ENCODE measurements at regions not wholly inside any gene's neighbourhood (a gene's known extent, or its start where the extent isn't known, plus 50 kb on each side); places are given as distances from the start of the nearest gene placed in this dataset.

- no peak overlapping the region for H2BK120ac ChIP-seq (ENCODE audit: low read depth, low read length)
- H3K14ac ChIP-seq (ENCODE audit: low read length), result no peak overlapping the region
- H4K91ac ChIP-seq (ENCODE audit: low read depth, low read length, poor library complexity), result no peak overlapping the region
- H3K9me3 ChIP-seq (replicated peaks in 1 of 2; ENCODE audit: control insufficient read depth in 2 of 2, insufficient read depth in 1 of 2, low read depth in 1 of 2, low read length in 2 of 2), result no peaks in the 10 kb centered on the region
- H2AK5ac ChIP-seq (ENCODE audit: low read depth, low read length), result no peak overlapping the region
- no peak overlapping the region for H3K23ac ChIP-seq (ENCODE audit: low read depth, low read length, poor library complexity)
- H3K36me3 ChIP-seq (replicated peaks in 1 of 2; ENCODE audit: control insufficient read depth in 2 of 2, insufficient read depth in 2 of 2, low read length in 2 of 2), result no peaks in the 10 kb centered on the region
- H2BK5ac ChIP-seq (ENCODE audit: low read length), result no peak overlapping the region
- no peak overlapping the region for H2BK12ac ChIP-seq (ENCODE audit: low read length)
- no CpG with 5 or more reads among the region's 1 CpG for WGBS, 2 donors (ENCODE audit: extremely low coverage in 2 of 2, insufficient read length in 2 of 2, insufficient replicate concordance in 1 of 2)
- H2AFZ ChIP-seq (ENCODE audit: low read length), result no peak overlapping the region
- H3K4me2 ChIP-seq (ENCODE audit: insufficient read depth, low read length, poor library complexity, severe bottlenecking), result no peak overlapping the region
- no peak overlapping the region for H3K27ac ChIP-seq (replicated peaks; ENCODE audit: low read length)
- no peak for DNase-seq (ENCODE audit: low spot score)
- H4K8ac ChIP-seq (ENCODE audit: low read depth, low read length), result no peak overlapping the region
- no peaks in the 10 kb centered on the region for H3K79me1 ChIP-seq (ENCODE audit: low read depth, low read length)
- H3K9ac ChIP-seq (ENCODE audit: low read depth, low read length, poor library complexity), result no peak overlapping the region
- peaks cover 0 to 1% of the 10 kb centered on the region in 2 donors for H3K4me1 ChIP-seq (ENCODE audit: control insufficient read depth in 2 of 2, insufficient read depth in 1 of 2, low read depth in 1 of 2, low read length in 2 of 2)
- no peak overlapping the region for H3K4me3 ChIP-seq (ENCODE audit: low read length in 2 of 2)
- H3K27me3 ChIP-seq (ENCODE audit: control insufficient read depth in 3 of 3, insufficient read depth in 3 of 3, low read depth in 1 of 3, low read length in 3 of 3), result peaks cover 0 to 4% (median 0%) of the 10 kb centered on the region in 3 experiments
- H2BK15ac ChIP-seq (ENCODE audit: low read length), result no peak overlapping the region
- H3K18ac ChIP-seq (ENCODE audit: low read length), result no peak overlapping the region
- H3K4ac ChIP-seq (ENCODE audit: low read length), result no peak overlapping the region
Observed at GRCh38 chr20:39311851-39312506, 349.8 kb downstream of the DHX35 start.

DNA sequence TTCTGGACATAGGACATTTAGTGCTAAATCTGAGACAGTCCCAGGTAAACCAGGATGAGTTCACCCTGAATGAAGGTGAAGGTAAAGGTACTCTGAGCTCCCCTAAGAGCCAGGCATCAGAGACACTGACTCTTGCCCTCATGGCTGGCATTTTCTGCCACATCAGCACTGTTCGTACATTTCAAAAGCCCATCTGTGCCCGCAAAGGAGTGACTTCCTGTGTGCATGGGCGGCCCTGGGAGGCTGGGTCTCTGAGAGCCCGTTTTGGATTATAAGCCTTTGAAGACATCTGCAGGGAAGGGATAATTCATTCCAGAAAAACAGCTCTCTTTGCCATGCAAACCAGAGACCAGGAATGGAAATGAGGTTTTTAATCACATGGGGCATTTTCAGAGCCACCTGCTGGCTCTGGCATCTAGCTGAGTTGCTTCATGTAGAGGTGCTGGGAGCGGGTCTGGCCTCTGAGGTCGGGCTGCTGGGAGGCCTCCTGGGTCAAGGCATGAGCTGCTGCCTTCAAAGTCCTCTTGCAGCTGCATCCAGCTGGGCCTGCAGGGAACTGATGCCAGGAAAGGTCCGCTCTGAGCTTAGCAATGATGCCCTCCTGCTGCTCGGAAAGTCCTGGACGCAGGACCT lies 348.3 kb downstream of the DHX35 start:
- no CpG with 5 or more reads among the region's 9 CpGs for WGBS, 2 donors (ENCODE audit: extremely low coverage in 2 of 2, insufficient read length in 2 of 2, insufficient replicate concordance in 1 of 2)
- no peak overlapping the region for H2BK15ac ChIP-seq (ENCODE audit: low read length)
- no peak overlapping the region for H3K14ac ChIP-seq (ENCODE audit: low read length)
- H3K4me1 ChIP-seq (ENCODE audit: control insufficient read depth in 2 of 2, insufficient read depth in 1 of 2, low read depth in 1 of 2, low read length in 2 of 2), result peaks cover 0 to 1% of the 10 kb centered on the region in 2 donors
- DNase-seq (ENCODE audit: low spot score), result no peak
- no peak overlapping the region for H4K8ac ChIP-seq (ENCODE audit: low read depth, low read length)
- no peak overlapping the region for H2AFZ ChIP-seq (ENCODE audit: low read length)
- H3K79me1 ChIP-seq (ENCODE audit: low read depth, low read length), result no peaks in the 10 kb centered on the region
- H4K91ac ChIP-seq (ENCODE audit: low read depth, low read length, poor library complexity), result no peak overlapping the region
- H3K9me3 ChIP-seq (replicated peaks in 1 of 2; ENCODE audit: control insufficient read depth in 2 of 2, insufficient read depth in 1 of 2, low read depth in 1 of 2, low read length in 2 of 2), result no peaks in the 10 kb centered on the region
- no peak overlapping the region for H3K27ac ChIP-seq (replicated peaks; ENCODE audit: low read length)
- H2BK12ac ChIP-seq (ENCODE audit: low read length), result no peak overlapping the region
- H2AK5ac ChIP-seq (ENCODE audit: low read depth, low read length), result no peak overlapping the region
- H3K4me3 ChIP-seq (ENCODE audit: low read length in 2 of 2), result no peak overlapping the region
- H3K23ac ChIP-seq (ENCODE audit: low read depth, low read length, poor library complexity), result no peak overlapping the region
- no peak overlapping the region for H3K4me2 ChIP-seq (ENCODE audit: insufficient read depth, low read length, poor library complexity, severe bottlenecking)
- peaks cover 0 to 4% (median 0%) of the 10 kb centered on the region in 3 experiments for H3K27me3 ChIP-seq (ENCODE audit: control insufficient read depth in 3 of 3, insufficient read depth in 3 of 3, low read depth in 1 of 3, low read length in 3 of 3)
- H3K9ac ChIP-seq (ENCODE audit: low read depth, low read length, poor library complexity), result no peak overlapping the region
- H3K36me3 ChIP-seq (replicated peaks in 1 of 2; ENCODE audit: control insufficient read depth in 2 of 2, insufficient read depth in 2 of 2, low read length in 2 of 2), result no peaks in the 10 kb centered on the region
- no peak overlapping the region for H3K4ac ChIP-seq (ENCODE audit: low read length)
- H2BK5ac ChIP-seq (ENCODE audit: low read length), result no peak overlapping the region
- peak overlapping the region; percentile 15 for H3K18ac ChIP-seq (ENCODE audit: low read length)
- H2BK120ac ChIP-seq (ENCODE audit: low read depth, low read length), result no peak overlapping the region

DNA sequence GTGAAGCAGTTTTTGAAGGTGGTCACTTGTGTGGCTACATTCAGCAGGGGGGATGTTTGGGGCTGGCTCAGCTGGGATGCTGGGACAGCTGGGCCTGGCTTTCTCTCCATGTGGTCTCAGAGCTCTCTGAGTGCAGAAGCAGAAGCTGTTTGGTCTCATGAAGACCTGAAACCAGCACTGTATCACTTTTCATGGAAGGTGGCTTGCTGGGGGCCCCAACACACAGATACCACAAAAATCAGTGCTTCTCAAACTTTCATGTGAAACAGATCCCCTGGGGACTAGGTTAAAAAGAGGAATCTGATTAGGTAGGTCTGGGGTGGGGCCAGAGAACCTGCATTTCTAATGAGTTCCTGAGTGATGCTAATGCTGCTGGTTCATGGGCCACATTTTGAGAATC lies 347.3 kb downstream of the DHX35 start:
- Histone ChIP-seq H3K9me3 (replicated peaks in 1 of 2; ENCODE audit: control insufficient read depth in 2 of 2, insufficient read depth in 1 of 2, low read depth in 1 of 2, low read length in 2 of 2) (no peaks in the 10 kb centered on the region), H3K36me3 (replicated peaks in 1 of 2; ENCODE audit: control insufficient read depth in 2 of 2, insufficient read depth in 2 of 2, low read length in 2 of 2) (no peaks in the 10 kb centered on the region), H2BK5ac (ENCODE audit: low read length) (no peak overlapping the region), H3K9ac (ENCODE audit: low read depth, low read length, poor library complexity) (no peak overlapping the region), H3K4me2 (ENCODE audit: insufficient read depth, low read length, poor library complexity, severe bottlenecking) (no peak overlapping the region), H2AFZ (ENCODE audit: low read length) (no peak overlapping the region), H3K4ac (ENCODE audit: low read length) (no peak overlapping the region), H2BK120ac (ENCODE audit: low read depth, low read length) (no peak overlapping the region), H4K8ac (ENCODE audit: low read depth, low read length) (no peak overlapping the region), H2BK12ac (ENCODE audit: low read length) (no peak overlapping the region), H3K27me3 (ENCODE audit: control insufficient read depth in 3 of 3, insufficient read depth in 3 of 3, low read depth in 1 of 3, low read length in 3 of 3) (peaks cover 0 to 4% (median 0%) of the 10 kb centered on the region in 3 experiments), H3K79me1 (ENCODE audit: low read depth, low read length) (no peaks in the 10 kb centered on the region), H3K18ac (ENCODE audit: low read length) (no peak overlapping the region), H3K23ac (ENCODE audit: low read depth, low read length, poor library complexity) (no peak overlapping the region), H3K27ac (replicated peaks; ENCODE audit: low read length) (no peak overlapping the region), H3K14ac (ENCODE audit: low read length) (no peak overlapping the region), H4K91ac (ENCODE audit: low read depth, low read length, poor library complexity) (no peak overlapping the region), H3K4me1 (ENCODE audit: control insufficient read depth in 2 of 2, insufficient read depth in 1 of 2, low read depth in 1 of 2, low read length in 2 of 2) (peaks cover 0 to 1% of the 10 kb centered on the region in 2 donors), H2AK5ac (ENCODE audit: low read depth, low read length) (no peak overlapping the region), H2BK15ac (ENCODE audit: low read length) (no peak overlapping the region), H3K4me3 (ENCODE audit: low read length in 2 of 2) (no peak overlapping the region)
- DNase-seq (ENCODE audit: low spot score), result no peak

- no peak overlapping the region for H4K8ac ChIP-seq (ENCODE audit: low read depth, low read length)
Observed at GRCh38 chr20:39302312-39302711, 340.2 kb downstream of the DHX35 start.

More at GRCh38 chr20:39302312-39302711, 340.2 kb downstream of the DHX35 start:
- Histone ChIP-seq H2BK120ac (ENCODE audit: low read depth, low read length) (no peak overlapping the region), H3K18ac (ENCODE audit: low read length) (no peak overlapping the region), H2BK12ac (ENCODE audit: low read length) (no peak overlapping the region), H3K4me3 (ENCODE audit: low read length in 2 of 2) (no peak overlapping the region), H3K36me3 (replicated peaks in 1 of 2; ENCODE audit: control insufficient read depth in 2 of 2, insufficient read depth in 2 of 2, low read length in 2 of 2) (no peaks in the 10 kb centered on the region), H3K9ac (ENCODE audit: low read depth, low read length, poor library complexity) (no peak overlapping the region), H3K27ac (replicated peaks; ENCODE audit: low read length) (no peak overlapping the region), H3K4me1 (ENCODE audit: control insufficient read depth in 2 of 2, insufficient read depth in 1 of 2, low read depth in 1 of 2, low read length in 2 of 2) (peaks cover 0 to 2% of the 10 kb centered on the region in 2 donors), H3K9me3 (replicated peaks in 1 of 2; ENCODE audit: control insufficient read depth in 2 of 2, insufficient read depth in 1 of 2, low read depth in 1 of 2, low read length in 2 of 2) (no peaks in the 10 kb centered on the region), H3K14ac (ENCODE audit: low read length) (no peak overlapping the region), H2AFZ (ENCODE audit: low read length) (no peak overlapping the region), H3K4me2 (ENCODE audit: insufficient read depth, low read length, poor library complexity, severe bottlenecking) (no peak overlapping the region), H2AK5ac (ENCODE audit: low read depth, low read length) (no peak overlapping the region), H3K27me3 (ENCODE audit: control insufficient read depth in 3 of 3, insufficient read depth in 3 of 3, low read depth in 1 of 3, low read length in 3 of 3) (no peaks in the 10 kb centered on the region), H2BK5ac (ENCODE audit: low read length) (no peak overlapping the region), H3K4ac (ENCODE audit: low read length) (no peak overlapping the region), H4K91ac (ENCODE audit: low read depth, low read length, poor library complexity) (no peak overlapping the region), H3K79me1 (ENCODE audit: low read depth, low read length) (no peaks in the 10 kb centered on the region), H2BK15ac (ENCODE audit: low read length) (no peak overlapping the region), H3K23ac (ENCODE audit: low read depth, low read length, poor library complexity) (no peak overlapping the region)
- no peak for DNase-seq (ENCODE audit: low spot score)
- no CpG with 5 or more reads among the region's 4 CpGs for WGBS, 2 donors (ENCODE audit: extremely low coverage in 2 of 2, insufficient read length in 2 of 2, insufficient replicate concordance in 1 of 2)

Measured in neuronal stem cell (in vitro differentiated cells).